Karpas-422 (cell line): ENCODE measurements at regions not wholly inside any gene's neighbourhood (a gene's known extent, or its start where the extent isn't known, plus 50 kb on each side); places are given as distances from the start of the nearest gene placed in this dataset.

Experiments used
- DNase-seq: peaks from one replicate; pipeline ENCODE4 v3.0.0-alpha.2; 2015
- H2AFZ ChIP-seq: fragments of 200-600 bp; sonication (generic); 2 replicates; pipeline ENCODE4 v1.6.1; 2014; ENCODE audit warnings: antibody characterized with exemption, low read length, mixed read lengths
- H3K27ac ChIP-seq: fragments of 200-600 bp; sonication (generic); 2 replicates; pipeline ENCODE4 v1.5.1; 2014; ENCODE audit warnings: mild to moderate bottlenecking, low read length, moderate library complexity
- H3K27me3 ChIP-seq: fragments of 200-600 bp; sonication (generic); 2 replicates; pipeline ENCODE4 v1.6.1; 2014; ENCODE audit warnings: low read length, mixed read lengths
- H3K36me3 ChIP-seq: fragments of 200-600 bp; sonication (generic); 2 replicates; pipeline ENCODE4 v1.6.1; 2014; ENCODE audit warnings: low read length, mixed read lengths; ENCODE audit not compliant: insufficient read depth
- H3K4me1 ChIP-seq: fragments of 200-600 bp; sonication (generic); 2 replicates; pipeline ENCODE4 v1.6.1; 2014; ENCODE audit warnings: mild to moderate bottlenecking, low read length, mixed read lengths
- H3K4me2 ChIP-seq: fragments of 200-600 bp; sonication (generic); 2 replicates; pipeline ENCODE4 v1.6.1; 2014; ENCODE audit warnings: low read length, low read depth, mild to moderate bottlenecking; ENCODE audit not compliant: poor library complexity, severe bottlenecking
- H3K4me3 ChIP-seq: fragments of 200-600 bp; sonication (generic); 2 replicates; pipeline ENCODE4 v1.5.1; 2014; ENCODE audit warnings: mild to moderate bottlenecking, antibody characterized with exemption, low read length, mixed read lengths
- H3K79me2 ChIP-seq: fragments of 200-600 bp; sonication (generic); 2 replicates; pipeline ENCODE4 v1.6.1; 2014; ENCODE audit warnings: mild to moderate bottlenecking, low read length, mixed read lengths
- H3K9ac ChIP-seq: fragments of 200-600 bp; sonication (generic); 2 replicates; pipeline ENCODE4 v1.6.0; 2014; ENCODE audit warnings: low read length
- H3K9me2 ChIP-seq: fragments of 200-600 bp; sonication (generic), shearing (Covaris generic); replicated peaks from 2 replicates; pipeline ENCODE4 v1.6.0; 2014; ENCODE audit warnings: mild to moderate bottlenecking, low read length, moderate library complexity; ENCODE audit not compliant: insufficient read depth
- H3K9me3 ChIP-seq: fragments of 300-700, 200-600 bp; sonication (generic); 2 replicates; pipeline ENCODE4 v1.6.1; 2014; ENCODE audit warnings: low read length, mixed read lengths
- H4K20me1 ChIP-seq: fragments of 200-600 bp; sonication (generic); 2 replicates; pipeline ENCODE4 v1.6.1; 2014; ENCODE audit warnings: mild to moderate bottlenecking, antibody characterized with exemption, low read length, low read depth; ENCODE audit not compliant: insufficient read depth

DNA sequence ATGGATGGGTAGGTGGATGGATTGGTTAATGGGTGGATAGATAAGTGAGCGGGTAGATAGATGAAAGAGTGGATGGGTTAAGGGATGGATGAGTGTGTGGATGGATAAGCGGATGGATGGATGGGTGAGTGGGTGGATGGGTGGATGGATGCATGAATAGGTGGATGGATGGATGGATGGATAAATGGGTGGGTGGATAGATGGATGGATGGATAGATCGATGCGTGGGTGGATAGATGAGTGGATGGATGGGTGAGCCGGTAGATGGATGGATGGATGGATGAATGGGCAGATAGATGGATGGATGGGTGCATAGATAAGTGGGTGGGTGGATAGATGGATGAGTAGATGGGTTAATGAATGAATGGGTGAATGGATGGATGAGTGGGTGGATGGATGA, 90.9 kb downstream of the CPZ start:
- H3K4me2 ChIP-seq = no peak overlapping the region
- H3K4me1 ChIP-seq = no peaks in the 10 kb centered on the region
- no peak overlapping the region for H3K27ac ChIP-seq
- H3K9me2 ChIP-seq = no peaks in the 10 kb centered on the region
- H3K79me2 ChIP-seq = no peaks in the 10 kb centered on the region
- H2AFZ ChIP-seq = no peak overlapping the region
- no peaks in the 10 kb centered on the region for H3K9me3 ChIP-seq
- no peaks in the 10 kb centered on the region for H3K27me3 ChIP-seq
- H4K20me1 ChIP-seq = no peaks in the 10 kb centered on the region
- no peaks in the 10 kb centered on the region for H3K36me3 ChIP-seq
- no peak overlapping the region for H3K9ac ChIP-seq
- no peak for DNase-seq
- no peak overlapping the region for H3K4me3 ChIP-seq

- no peaks in the 10 kb centered on the region for H3K4me1 ChIP-seq
- no peaks in the 10 kb centered on the region for H3K79me2 ChIP-seq
- H3K27me3 ChIP-seq = no peaks in the 10 kb centered on the region
- H3K4me3 ChIP-seq = no peak overlapping the region
- no peak overlapping the region for H3K27ac ChIP-seq
- DNase-seq = no peak
- H3K9me2 ChIP-seq = no peaks in the 10 kb centered on the region
- H4K20me1 ChIP-seq = no peaks in the 10 kb centered on the region
- no peak overlapping the region for H3K4me2 ChIP-seq
- no peaks in the 10 kb centered on the region for H3K36me3 ChIP-seq
- H3K9ac ChIP-seq = no peak overlapping the region
- no peak overlapping the region for H2AFZ ChIP-seq
- no peaks in the 10 kb centered on the region for H3K9me3 ChIP-seq
These were observed 90.2 kb downstream of the CPZ start for GRCh38 chr4:8682725-8683124.

DNA sequence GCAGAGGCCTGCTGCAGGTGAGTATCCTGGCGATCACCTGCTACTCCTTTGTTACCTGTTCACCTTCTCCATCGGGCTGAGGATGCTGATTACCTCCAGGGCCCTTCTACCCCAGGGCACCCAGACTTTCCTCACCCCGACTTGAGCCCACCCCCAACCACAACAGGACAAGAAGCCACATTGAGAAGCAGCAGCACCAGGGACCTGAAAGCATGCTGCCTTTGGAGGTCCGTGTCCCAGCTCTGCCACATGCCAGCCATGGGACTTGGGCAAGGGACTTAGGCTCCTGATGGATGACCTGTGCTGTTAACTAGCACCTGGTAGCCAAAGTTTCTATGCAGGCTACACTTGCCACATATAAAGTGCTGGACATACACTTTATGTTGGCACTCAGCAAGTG, 89.7 kb downstream of the CPZ start:
- Histone ChIP-seq H3K9me3 (no peaks in the 10 kb centered on the region), H3K27me3 (no peaks in the 10 kb centered on the region), H3K27ac (no peak overlapping the region), H3K9me2 (no peaks in the 10 kb centered on the region), H3K9ac (no peak overlapping the region), H2AFZ (no peak overlapping the region), H3K4me2 (no peak overlapping the region), H3K36me3 (no peaks in the 10 kb centered on the region), H3K79me2 (no peaks in the 10 kb centered on the region), H3K4me1 (no peaks in the 10 kb centered on the region), H4K20me1 (no peaks in the 10 kb centered on the region), H3K4me3 (no peak overlapping the region)
- DNase-seq = no peak

DNA sequence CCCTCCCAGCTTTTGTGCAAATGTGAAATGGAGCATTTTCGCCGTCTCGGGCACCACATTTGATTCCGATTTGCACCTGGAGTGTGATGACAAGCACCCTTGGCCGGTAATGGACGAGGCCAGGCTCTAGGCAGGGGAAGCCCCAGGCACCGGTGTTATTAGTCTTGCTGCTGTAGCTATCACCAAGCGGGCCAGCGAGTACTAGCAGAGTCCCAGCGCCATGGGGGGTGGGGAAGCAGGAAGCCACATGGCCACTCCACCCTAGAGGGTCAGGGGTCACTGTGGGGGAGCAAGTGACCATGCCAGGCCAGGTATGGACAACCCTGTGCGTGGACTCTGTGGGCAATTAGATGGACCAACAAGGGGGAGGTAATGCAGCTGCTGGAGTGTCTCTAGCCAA, 88.8 kb downstream of the CPZ start:
- Histone ChIP-seq H3K36me3 (no peaks in the 10 kb centered on the region), H4K20me1 (no peaks in the 10 kb centered on the region), H3K4me2 (no peak overlapping the region), H3K4me1 (no peaks in the 10 kb centered on the region), H2AFZ (no peak overlapping the region), H3K9ac (no peak overlapping the region), H3K27ac (no peak overlapping the region), H3K79me2 (no peaks in the 10 kb centered on the region), H3K9me2 (no peaks in the 10 kb centered on the region), H3K27me3 (no peaks in the 10 kb centered on the region), H3K9me3 (no peaks in the 10 kb centered on the region), H3K4me3 (no peak overlapping the region)
- DNase-seq = no peak

GRCh38 chr4:8679032-8679431, 86.5 kb downstream of the CPZ start:
- H3K4me1 ChIP-seq = no peaks in the 10 kb centered on the region
- no peaks in the 10 kb centered on the region for H3K9me2 ChIP-seq
- DNase-seq = no peak
- H2AFZ ChIP-seq = no peak overlapping the region
- no peaks in the 10 kb centered on the region for H3K9me3 ChIP-seq
- H3K27me3 ChIP-seq = no peaks in the 10 kb centered on the region
- H3K36me3 ChIP-seq = no peaks in the 10 kb centered on the region
- H4K20me1 ChIP-seq = no peaks in the 10 kb centered on the region
- no peak overlapping the region for H3K27ac ChIP-seq
- H3K4me2 ChIP-seq = no peak overlapping the region
- no peak overlapping the region for H3K9ac ChIP-seq
- no peaks in the 10 kb centered on the region for H3K79me2 ChIP-seq
- H3K4me3 ChIP-seq = no peak overlapping the region

- no peaks in the 10 kb centered on the region for H3K27me3 ChIP-seq
- no peak overlapping the region for H2AFZ ChIP-seq
- H3K4me3 ChIP-seq = no peak overlapping the region
- no peak for DNase-seq
- H3K9me2 ChIP-seq = no peaks in the 10 kb centered on the region
- no peaks in the 10 kb centered on the region for H3K36me3 ChIP-seq
- H3K4me2 ChIP-seq = no peak overlapping the region
- no peaks in the 10 kb centered on the region for H3K9me3 ChIP-seq
- H4K20me1 ChIP-seq = no peaks in the 10 kb centered on the region
- H3K4me1 ChIP-seq = no peaks in the 10 kb centered on the region
- H3K9ac ChIP-seq = no peak overlapping the region
- H3K27ac ChIP-seq = no peak overlapping the region
- H3K79me2 ChIP-seq = no peaks in the 10 kb centered on the region
These were observed 84.1 kb downstream of the CPZ start for GRCh38 chr4:8676676-8677075.

GRCh38 chr4:8675906-8676305, 83.3 kb downstream of the CPZ start:
- Histone ChIP-seq H3K9me2 (no peaks in the 10 kb centered on the region), H4K20me1 (no peaks in the 10 kb centered on the region), H3K9ac (no peak overlapping the region), H3K79me2 (no peaks in the 10 kb centered on the region), H3K27ac (no peak overlapping the region), H2AFZ (no peak overlapping the region), H3K4me3 (no peak overlapping the region), H3K27me3 (no peaks in the 10 kb centered on the region), H3K36me3 (no peaks in the 10 kb centered on the region), H3K4me1 (no peaks in the 10 kb centered on the region), H3K9me3 (no peaks in the 10 kb centered on the region), H3K4me2 (no peak overlapping the region)
- DNase-seq = no peak

DNA sequence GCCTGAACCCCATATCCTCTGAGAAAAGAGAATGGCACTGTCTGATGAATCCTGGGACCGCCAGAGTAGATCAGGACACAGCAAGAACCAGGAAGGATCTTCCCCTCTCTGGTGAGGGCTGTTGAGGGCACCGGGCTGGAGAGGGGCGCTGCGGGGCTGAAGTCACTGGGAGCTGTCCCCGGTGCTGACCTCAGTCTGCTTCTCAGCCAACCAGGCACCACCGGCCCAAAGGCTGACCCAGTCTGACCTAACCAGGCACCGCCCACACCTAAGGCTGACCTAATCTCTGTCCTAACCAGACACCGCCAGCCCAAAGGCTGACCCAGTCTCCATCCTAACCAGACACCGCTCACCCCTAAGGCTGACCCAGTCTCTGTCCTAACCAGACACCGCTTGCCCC, 82.8 kb downstream of the CPZ start:
- Histone ChIP-seq H3K36me3 (no peaks in the 10 kb centered on the region), H3K27ac (no peak overlapping the region), H3K4me3 (no peak overlapping the region), H3K79me2 (no peaks in the 10 kb centered on the region), H3K9me3 (no peaks in the 10 kb centered on the region), H3K4me2 (no peak overlapping the region), H3K9ac (no peak overlapping the region), H4K20me1 (no peaks in the 10 kb centered on the region), H3K9me2 (no peaks in the 10 kb centered on the region), H3K27me3 (no peaks in the 10 kb centered on the region), H2AFZ (no peak overlapping the region), H3K4me1 (no peaks in the 10 kb centered on the region)
- DNase-seq = peak; percentile 53

DNA sequence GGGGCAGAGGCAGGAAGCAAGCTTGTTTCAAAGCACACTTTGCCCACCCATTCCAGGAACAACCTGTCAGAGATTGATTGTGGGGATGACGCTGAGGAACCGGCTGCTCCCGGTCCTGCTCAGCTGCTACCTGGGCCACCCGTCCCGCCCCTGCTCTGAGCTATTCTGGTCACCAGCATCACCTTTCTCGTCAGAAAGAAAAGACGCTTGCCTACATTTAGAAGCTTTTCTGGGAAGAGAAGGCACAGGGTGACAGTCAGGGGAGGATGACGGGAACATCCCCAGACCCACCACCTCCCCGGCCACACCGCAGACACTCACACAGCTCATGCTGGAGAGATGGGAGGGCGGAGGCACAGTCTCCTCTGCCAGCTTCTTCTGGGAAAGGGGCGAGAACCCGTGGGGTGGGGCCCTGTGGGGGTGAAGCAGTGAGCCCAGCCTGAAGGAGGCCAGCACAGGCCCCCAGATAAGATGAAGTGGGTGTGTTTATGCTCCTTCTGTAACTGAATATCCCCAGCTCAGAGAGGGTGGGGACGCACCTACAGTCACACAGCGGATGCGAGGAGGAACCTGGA, 81.8 kb downstream of the CPZ start:
- Histone ChIP-seq H3K4me3 (no peak overlapping the region), H2AFZ (no peak overlapping the region), H3K27me3 (no peaks in the 10 kb centered on the region), H3K79me2 (no peaks in the 10 kb centered on the region), H3K9me3 (no peaks in the 10 kb centered on the region), H3K4me1 (no peaks in the 10 kb centered on the region), H4K20me1 (no peaks in the 10 kb centered on the region), H3K9me2 (no peaks in the 10 kb centered on the region), H3K27ac (no peak overlapping the region), H3K9ac (no peak overlapping the region), H3K4me2 (no peak overlapping the region), H3K36me3 (no peaks in the 10 kb centered on the region)
- no peak for DNase-seq
